Fibroblast of the aortic adventitia (primary cell): ENCODE measurements at regions not wholly inside any gene's neighbourhood (a gene's known extent, or its start where the extent isn't known, plus 50 kb on each side); places are given as distances from the start of the nearest gene placed in this dataset.

Source experiments
- DNase-seq: peaks from one replicate; pipeline ENCODE4 v3.0.0-alpha.2; 2010; ENCODE audit warnings: low read depth
- H3K4me3 ChIP-seq: 2 replicates; pipeline ENCODE4 v1.5.1; 2011; ENCODE audit warnings: low read depth, mild to moderate bottlenecking, control low read depth, low read length, moderate library complexity
- CTCF ChIP-seq: IDR thresholded peaks from 2 replicates; pipeline ENCODE4 v1.5.1; 2011; ENCODE audit warnings: mild to moderate bottlenecking, low read length, control low read depth, inconsistent platforms; ENCODE audit not compliant: insufficient read depth

- no peak overlapping the region for H3K4me3 ChIP-seq
- no peak for TF ChIP-seq CTCF
- no peak for DNase-seq
Observed at GRCh38 chr1:209208648-209209047, 374.9 kb upstream of the CAMK1G start.

GRCh38 chr1:209213989-209214388, 369.5 kb upstream of the CAMK1G start:
- no peak overlapping the region for H3K4me3 ChIP-seq
- TF ChIP-seq CTCF: no peak
- DNase-seq: no peak

GRCh38 chr1:209215826-209216225, 367.7 kb upstream of the CAMK1G start:
- no peak for DNase-seq
- TF ChIP-seq CTCF: no peak
- no peak overlapping the region for H3K4me3 ChIP-seq

GRCh38 chr1:209218113-209218512, 365.4 kb upstream of the CAMK1G start:
- no peak for TF ChIP-seq CTCF
- no peak overlapping the region for H3K4me3 ChIP-seq
- DNase-seq: no peak

- no peak for TF ChIP-seq CTCF
- DNase-seq: no peak
- no peak overlapping the region for H3K4me3 ChIP-seq
Observed at GRCh38 chr1:209218981-209219380, 364.5 kb upstream of the CAMK1G start.

GRCh38 chr1:209219791-209220524, 363.6 kb upstream of the CAMK1G start:
- DNase-seq: no peak
- H3K4me3 ChIP-seq: no peak overlapping the region
- no peak for TF ChIP-seq CTCF

- TF ChIP-seq CTCF: no peak
- no peak overlapping the region for H3K4me3 ChIP-seq
- no peak for DNase-seq
Observed at GRCh38 chr1:209222826-209223225, 360.7 kb upstream of the CAMK1G start.
